BE2C (cell line): ENCODE measurements at regions not wholly inside any gene's neighbourhood (a gene's known extent, or its start where the extent isn't known, plus 50 kb on each side); places are given as distances from the start of the nearest gene placed in this dataset.

Experiments
- DNase-seq: peaks from one replicate; pipeline ENCODE4 v3.0.0-alpha.2; 2020
- H3K27me3 ChIP-seq: fragments of 250-450 bp; sonication (Bioruptor Pico); 2 replicates; pipeline ENCODE4 v1.5.1; 2020; ENCODE audit warnings: mild to moderate bottlenecking
- H3K36me3 ChIP-seq: fragments of 250-450 bp; sonication (Bioruptor Pico); 2 replicates; pipeline ENCODE4 v1.5.1; 2020; ENCODE audit warnings: mild to moderate bottlenecking
- H3K4me1 ChIP-seq: fragments of 250-450 bp; sonication (Bioruptor Pico); 2 replicates; pipeline ENCODE4 v1.5.1; 2020
- H3K4me3 ChIP-seq: 2 replicates; pipeline ENCODE4 v1.5.1; 2011; ENCODE audit warnings: low read depth, low read length
- H3K9me3 ChIP-seq: fragments of 250-450 bp; sonication (Bioruptor Pico); 2 replicates; pipeline ENCODE4 v1.5.1; 2020
- TF ChIP-seq, protein P1 (sequence below): IDR thresholded peaks from 2 replicates; pipeline ENCODE4 v1.5.1; 2012; ENCODE audit warnings: mild to moderate bottlenecking, low read depth, low read length

DNA sequence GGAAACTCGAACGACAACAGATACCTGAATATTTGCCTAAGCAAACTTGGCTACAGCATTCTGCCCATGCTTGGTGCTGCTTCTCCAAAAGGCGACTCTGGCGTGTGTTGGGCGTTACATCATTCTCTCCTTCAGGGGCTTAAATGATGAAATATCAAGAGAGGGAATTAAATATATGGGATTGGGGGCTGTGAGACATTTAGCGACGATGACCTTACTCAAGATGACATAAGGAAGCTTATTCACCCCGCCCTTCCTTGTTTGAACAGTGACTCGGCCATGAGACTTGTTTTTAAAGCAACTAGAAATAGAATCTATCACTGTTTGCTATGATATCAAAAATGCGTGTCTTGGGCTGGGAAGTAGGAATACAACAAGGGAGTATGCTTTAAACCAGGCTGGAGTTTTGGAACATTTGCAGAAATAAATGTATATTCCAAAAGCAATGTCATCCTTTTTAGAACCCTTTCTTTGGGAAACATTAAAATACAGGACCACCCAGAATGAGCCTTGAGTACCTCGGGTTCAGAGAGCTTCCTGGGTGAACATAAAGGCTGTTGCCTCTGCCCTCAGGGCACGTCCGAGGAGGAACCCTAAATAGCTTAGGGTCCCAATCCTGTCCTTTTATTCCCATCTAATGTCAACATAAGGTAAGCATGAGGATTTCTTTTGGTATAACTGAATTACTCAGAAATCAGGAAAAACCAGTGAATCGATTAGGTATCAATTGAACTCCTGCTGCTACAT, 123.3 kb upstream of the SLC45A1 start:
- no peaks in the 10 kb centered on the region for H3K27me3 ChIP-seq
- TF ChIP-seq, protein P1, sequence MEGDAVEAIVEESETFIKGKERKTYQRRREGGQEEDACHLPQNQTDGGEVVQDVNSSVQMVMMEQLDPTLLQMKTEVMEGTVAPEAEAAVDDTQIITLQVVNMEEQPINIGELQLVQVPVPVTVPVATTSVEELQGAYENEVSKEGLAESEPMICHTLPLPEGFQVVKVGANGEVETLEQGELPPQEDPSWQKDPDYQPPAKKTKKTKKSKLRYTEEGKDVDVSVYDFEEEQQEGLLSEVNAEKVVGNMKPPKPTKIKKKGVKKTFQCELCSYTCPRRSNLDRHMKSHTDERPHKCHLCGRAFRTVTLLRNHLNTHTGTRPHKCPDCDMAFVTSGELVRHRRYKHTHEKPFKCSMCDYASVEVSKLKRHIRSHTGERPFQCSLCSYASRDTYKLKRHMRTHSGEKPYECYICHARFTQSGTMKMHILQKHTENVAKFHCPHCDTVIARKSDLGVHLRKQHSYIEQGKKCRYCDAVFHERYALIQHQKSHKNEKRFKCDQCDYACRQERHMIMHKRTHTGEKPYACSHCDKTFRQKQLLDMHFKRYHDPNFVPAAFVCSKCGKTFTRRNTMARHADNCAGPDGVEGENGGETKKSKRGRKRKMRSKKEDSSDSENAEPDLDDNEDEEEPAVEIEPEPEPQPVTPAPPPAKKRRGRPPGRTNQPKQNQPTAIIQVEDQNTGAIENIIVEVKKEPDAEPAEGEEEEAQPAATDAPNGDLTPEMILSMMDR, result no peak

DNA sequence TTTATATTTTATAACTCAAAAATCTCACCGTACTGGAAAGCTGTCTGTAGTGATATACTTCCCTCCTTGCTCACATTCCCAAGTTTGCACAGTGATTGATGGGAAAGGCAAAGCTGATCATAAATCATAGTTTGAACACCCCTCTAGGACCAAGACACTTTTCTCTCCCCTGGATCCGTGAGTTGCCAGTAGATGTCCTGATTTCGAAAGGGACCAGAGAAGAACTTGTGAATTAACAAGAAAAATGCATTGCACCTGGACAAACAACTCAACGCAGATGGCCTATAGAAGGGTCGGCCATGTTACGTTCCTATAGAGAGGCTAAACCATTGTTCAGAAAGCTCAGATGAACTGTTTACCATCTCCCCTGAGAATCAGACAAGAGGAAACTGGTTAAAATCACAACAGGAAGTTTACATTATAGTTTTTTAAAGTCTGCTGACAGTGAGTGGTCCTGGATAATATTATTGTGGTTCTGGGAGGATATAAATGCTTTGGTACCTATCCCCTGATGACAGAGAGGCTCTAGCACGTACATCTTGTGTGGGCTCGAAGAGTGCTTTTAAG, 124.0 kb upstream of the SLC45A1 start:
- no peaks in the 10 kb centered on the region for H3K27me3 ChIP-seq
- no peak overlapping the region for H3K4me3 ChIP-seq
- H3K4me1 ChIP-seq, result no peaks in the 10 kb centered on the region
- no peaks in the 10 kb centered on the region for H3K36me3 ChIP-seq
- H3K9me3 ChIP-seq, result no peaks in the 10 kb centered on the region
- TF ChIP-seq, protein P1, result no peak
- no peak for DNase-seq

More for the DNA sequence above, 123.3 kb upstream of the SLC45A1 start:
- DNase-seq, result no peak
- no peak overlapping the region for H3K4me3 ChIP-seq
- H3K4me1 ChIP-seq, result no peaks in the 10 kb centered on the region
- H3K9me3 ChIP-seq, result no peaks in the 10 kb centered on the region
- no peaks in the 10 kb centered on the region for H3K36me3 ChIP-seq

GRCh38 chr1:8191474-8191873, 126.4 kb upstream of the SLC45A1 start:
- no peaks in the 10 kb centered on the region for H3K9me3 ChIP-seq
- H3K36me3 ChIP-seq, result no peaks in the 10 kb centered on the region
- no peaks in the 10 kb centered on the region for H3K27me3 ChIP-seq
- TF ChIP-seq, protein P1, result no peak
- H3K4me1 ChIP-seq, result no peaks in the 10 kb centered on the region
- no peak overlapping the region for H3K4me3 ChIP-seq
- no peak for DNase-seq

DNA sequence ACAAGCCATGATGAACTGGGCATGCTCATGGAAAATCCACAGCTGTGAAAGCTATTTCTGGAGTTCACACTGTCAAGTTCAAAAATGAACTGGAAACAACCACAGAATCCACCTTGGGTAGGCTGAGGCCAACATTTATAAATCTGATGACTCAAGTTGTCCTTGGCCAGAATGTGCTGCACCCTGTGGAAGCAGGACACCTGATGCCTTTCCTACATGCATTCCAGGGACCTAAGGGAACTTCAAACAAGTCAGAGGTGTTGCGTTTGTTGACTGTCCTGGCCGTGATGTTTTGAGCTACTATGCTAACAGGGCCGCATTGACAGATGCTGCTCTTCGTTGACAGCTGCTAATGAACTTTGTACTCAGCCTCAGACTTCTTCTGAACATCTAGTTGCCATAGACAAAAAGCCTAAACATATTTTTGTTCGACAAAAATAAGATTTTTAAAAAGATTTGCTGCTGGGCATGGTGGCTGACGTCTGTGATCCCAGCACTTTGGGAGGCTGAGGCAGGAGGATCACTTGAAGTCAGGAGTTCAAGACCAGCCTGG, 127.9 kb upstream of the SLC45A1 start:
- H3K4me3 ChIP-seq, result no peak overlapping the region
- no peaks in the 10 kb centered on the region for H3K4me1 ChIP-seq
- no peak for DNase-seq
- no peaks in the 10 kb centered on the region for H3K36me3 ChIP-seq
- TF ChIP-seq, protein P1, result no peak
- no peaks in the 10 kb centered on the region for H3K27me3 ChIP-seq
- H3K9me3 ChIP-seq, result no peaks in the 10 kb centered on the region

- Histone ChIP-seq H3K27me3 (no peaks in the 10 kb centered on the region), H3K36me3 (no peaks in the 10 kb centered on the region), H3K9me3 (no peaks in the 10 kb centered on the region), H3K4me3 (no peak overlapping the region), H3K4me1 (no peaks in the 10 kb centered on the region)
- DNase-seq, result no peak
- TF ChIP-seq, protein P1, result no peak
These were observed 132.5 kb upstream of the SLC45A1 start for GRCh38 chr1:8185400-8185799.

GRCh38 chr1:8184301-8184700, 133.6 kb upstream of the SLC45A1 start:
- no peaks in the 10 kb centered on the region for H3K36me3 ChIP-seq
- no peaks in the 10 kb centered on the region for H3K4me1 ChIP-seq
- TF ChIP-seq, protein P1, result no peak
- DNase-seq, result no peak
- H3K4me3 ChIP-seq, result no peak overlapping the region
- H3K27me3 ChIP-seq, result no peaks in the 10 kb centered on the region
- H3K9me3 ChIP-seq, result no peaks in the 10 kb centered on the region
